Stimulated activated CD8-positive, alpha-beta memory T cell treated with anti-CD3 and anti-CD28 coated beads, Interleukin-12 subunit alpha, Interleukin-12 subunit beta, amount 100 ng/mL, for 24 hours (primary cell): ENCODE measurements at regions not wholly inside any gene's neighbourhood (a gene's known extent, or its start where the extent isn't known, plus 50 kb on each side); places are given as distances from the start of the nearest gene placed in this dataset.

Source experiments
- DNase-seq: peaks from one replicate; pipeline ENCODE4 v3.0.0-alpha.2; 2020; ENCODE audit errors: extremely low read depth

DNA sequence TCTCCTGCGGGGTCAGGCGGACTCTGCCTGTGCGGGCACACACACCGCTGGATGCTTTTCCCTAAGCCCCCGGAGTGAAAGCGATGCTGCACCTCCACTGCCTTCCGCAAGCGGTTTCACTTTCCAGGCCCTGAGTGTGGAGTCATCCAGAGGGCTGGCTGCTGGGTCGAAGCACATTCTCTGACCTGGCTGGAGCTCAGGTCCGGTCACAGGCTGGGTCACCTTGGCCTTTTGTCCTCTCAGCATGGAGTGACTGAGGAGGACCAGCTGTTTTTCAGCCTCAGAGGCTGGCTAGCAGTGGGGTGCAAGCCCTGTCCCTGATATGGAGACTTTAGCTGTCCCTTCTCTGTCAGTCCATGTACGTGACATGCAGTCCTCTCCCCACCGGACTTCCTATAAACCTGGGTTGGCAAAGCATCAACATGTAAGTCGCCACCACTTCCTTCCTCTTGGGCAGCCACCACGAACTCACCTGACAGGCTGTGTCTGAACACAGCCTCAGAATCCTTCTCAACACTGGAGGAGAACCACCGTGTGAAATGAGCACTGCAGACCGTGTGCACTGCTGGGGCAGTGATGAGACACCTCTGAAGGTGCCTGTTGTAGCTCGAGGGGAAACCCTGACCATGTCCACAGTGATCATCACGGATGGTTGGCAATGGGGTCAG lies 51.3 kb downstream of the GADD45G start:
- no peak for DNase-seq

DNA sequence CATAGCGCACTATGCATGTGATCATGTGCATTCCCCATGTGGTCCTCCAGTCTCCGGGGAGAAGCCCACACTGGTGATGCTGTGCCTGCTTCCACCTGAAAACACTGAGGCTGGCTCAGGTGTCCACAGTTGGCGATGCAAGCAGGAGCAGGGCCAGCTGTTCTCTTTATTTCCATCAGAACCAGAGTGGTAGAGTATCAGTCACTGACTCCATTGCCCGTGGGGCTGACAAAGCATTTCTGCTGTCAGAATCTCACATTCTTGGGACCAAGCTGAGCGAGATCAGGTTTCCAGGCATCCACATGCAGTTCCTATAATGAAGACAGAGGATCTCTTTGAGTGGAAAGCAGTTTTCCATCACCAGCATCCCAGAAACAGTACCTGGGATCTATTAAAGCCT lies 52.5 kb downstream of the GADD45G start:
- no peak for DNase-seq

DNA sequence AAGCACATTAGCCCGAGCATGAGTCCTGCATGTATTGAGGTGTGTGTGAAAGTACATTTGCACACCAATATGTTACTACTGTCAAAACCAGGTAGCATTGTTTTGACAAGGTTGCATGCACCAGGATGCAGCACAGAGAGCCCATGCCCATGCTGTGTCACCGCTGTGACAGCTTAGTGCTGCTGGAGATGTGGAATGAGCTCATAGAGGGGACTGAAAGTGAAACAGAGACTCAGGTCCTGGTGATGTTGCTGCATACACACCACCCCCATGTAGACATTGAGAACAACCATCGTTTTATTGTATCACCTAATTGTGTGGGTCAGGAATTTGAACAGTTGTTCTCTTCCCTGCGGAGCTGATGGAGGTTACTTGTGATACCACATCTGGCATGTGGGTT lies 53.0 kb downstream of the GADD45G start:
- no peak for DNase-seq

DNA sequence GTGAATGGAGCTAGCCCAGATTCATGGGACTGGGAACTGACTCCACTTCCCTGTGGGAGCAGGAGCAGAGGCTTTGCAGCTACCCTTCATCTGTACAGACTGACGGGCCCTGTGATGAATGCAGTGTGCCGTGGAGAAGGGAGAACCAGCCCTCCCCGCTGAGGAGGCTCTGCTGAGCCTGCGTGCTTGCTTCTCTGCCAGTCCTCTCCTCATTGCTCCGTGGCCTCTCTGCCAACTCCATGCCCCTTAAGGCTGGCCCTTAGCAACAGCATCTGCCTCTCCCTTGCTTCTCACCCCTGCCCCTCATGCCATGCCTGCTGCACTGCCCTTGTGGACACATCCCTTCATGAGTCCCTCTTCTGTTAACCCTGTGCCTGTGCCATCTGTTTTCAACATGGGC lies 53.6 kb downstream of the GADD45G start:
- no peak for DNase-seq

DNA sequence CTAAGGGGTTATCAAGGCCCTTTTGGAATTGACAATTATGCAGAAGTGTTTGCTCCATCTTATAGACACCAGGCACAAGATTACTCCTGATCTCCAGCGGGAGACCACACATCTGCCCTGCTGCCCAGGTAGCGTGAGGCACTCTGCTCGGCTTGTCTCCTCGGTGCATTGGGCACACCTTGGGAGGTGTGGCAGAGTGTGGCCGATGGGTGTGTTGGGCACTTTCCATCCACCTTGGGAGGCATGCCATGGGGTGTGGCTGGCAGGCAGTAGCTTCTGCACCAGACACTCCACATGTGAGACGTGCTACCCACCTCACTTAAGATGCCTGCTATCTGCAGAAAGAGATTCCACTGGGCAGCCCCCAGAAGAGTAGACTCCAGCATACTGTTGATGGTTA lies 54.1 kb downstream of the GADD45G start:
- DNase-seq = no peak

DNA sequence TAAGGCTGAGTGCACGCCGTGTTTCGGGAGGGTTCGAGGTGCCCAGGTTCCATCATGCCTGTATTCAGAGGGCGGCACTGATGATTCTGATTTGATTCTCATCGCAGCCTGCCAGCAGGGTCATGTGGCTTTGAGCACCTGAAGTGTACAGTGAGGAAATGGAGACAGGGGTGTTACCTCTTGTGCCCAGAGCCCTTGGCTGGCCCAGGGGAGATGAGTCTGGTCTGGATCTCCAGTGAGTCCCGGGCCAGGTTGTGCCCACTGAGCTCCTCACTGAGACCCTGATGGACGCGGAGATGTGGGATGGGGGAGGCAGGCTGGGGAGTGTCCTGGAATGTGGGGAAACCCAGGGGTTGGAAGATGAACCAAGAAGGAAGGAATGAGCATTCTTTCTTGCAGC lies 54.7 kb downstream of the GADD45G start:
- no peak for DNase-seq

DNA sequence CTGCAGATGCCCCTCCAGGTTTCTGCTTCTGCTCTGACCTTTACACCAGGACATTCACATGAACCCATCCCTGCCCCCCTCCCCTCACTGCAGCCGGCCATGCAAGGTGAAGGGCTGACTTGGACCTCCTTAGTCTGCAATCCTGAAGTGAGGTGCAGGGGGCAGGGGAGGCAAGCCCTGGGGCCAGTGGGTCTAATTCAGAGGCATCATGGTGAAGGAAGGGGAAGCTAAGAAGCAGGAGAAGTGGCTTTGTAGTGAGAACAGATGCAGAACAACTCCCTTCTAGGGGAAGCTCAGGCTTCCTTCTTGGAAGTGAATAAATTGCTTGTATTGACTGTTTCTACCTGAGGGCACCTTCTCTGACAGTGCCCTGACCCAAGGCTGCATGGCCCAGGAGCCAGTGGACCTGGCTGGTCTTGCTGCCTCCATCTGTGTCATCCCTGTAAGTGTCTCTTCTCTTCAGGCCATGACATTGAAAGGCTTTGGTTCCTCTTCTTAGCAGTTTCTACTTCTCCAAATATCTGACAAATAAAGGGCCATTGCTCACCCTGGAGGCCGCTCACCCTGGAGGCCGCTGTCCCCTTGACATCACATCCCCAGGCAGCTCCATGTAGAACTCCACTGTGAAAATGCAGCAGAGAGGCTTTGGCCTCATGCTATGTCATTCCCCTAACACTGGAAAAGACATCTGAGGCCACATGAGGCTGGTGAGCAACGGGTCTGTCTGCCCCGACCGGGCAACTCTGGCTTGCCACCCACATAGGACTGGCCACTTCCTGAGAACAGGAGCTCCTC lies 55.3 kb downstream of the GADD45G start:
- no peak for DNase-seq

DNA sequence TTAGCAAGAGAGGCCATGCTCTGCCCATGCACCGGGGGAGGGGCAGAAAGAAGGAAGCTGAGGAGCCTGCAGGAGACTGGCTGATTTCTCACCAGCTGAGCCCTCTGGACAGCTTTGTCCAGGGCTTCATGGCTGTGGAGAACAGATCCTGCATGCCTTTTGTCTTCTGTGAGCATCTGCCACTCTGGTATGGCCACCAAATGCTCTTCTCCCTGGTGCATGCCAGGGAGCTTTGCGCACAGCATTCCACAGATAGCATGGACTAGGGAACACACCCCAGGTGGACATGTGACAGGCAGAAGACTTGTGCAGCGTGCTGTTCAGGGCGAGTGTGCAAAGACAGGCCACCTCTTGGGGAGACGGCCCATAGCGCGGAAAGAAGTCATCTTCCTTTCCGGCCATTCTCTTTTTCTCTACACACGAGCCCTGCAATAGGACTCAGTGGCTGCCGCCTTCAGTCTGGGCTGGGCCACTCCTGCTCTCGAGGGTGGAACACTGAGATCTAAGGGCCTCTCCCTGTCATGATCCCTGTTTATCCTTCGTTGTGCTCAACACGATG lies 56.7 kb downstream of the GADD45G start:
- no peak for DNase-seq

DNA sequence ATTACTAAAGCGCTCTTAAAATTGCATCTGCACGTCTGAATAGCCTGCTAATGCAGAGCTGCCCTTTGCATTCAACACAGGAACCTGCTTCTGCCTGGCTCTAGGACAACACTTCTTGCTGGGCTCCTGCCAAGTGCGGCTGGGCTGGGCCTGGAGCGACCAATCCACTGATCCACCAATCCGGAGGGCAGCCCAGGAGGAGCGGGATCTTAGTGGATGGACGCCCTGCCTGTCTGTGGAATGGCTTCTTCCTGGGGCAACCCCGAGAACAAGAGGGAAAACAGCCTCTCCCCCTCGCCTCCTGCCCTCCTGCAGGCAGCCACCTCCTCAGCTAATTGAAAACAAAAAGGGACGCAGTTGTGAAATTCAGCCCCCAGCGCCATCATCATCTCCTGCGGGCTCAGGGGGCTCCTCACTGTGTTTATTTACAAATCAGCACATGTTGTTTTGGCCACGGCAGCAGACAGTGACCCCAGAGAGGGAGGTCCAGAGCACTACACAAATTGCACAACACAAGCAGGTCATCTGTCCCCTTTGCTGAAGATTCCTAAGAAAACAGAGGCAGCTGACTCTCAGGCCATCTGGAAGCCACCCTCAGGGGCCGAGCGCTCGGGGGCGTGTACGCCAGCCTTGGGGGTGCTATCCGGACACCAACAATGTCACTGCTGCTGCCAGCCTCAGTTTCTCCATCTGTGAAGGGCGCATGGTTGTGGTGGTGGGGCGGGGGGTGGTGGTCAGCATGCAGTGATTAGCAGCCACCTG lies 57.3 kb downstream of the GADD45G start:
- no peak for DNase-seq

DNA sequence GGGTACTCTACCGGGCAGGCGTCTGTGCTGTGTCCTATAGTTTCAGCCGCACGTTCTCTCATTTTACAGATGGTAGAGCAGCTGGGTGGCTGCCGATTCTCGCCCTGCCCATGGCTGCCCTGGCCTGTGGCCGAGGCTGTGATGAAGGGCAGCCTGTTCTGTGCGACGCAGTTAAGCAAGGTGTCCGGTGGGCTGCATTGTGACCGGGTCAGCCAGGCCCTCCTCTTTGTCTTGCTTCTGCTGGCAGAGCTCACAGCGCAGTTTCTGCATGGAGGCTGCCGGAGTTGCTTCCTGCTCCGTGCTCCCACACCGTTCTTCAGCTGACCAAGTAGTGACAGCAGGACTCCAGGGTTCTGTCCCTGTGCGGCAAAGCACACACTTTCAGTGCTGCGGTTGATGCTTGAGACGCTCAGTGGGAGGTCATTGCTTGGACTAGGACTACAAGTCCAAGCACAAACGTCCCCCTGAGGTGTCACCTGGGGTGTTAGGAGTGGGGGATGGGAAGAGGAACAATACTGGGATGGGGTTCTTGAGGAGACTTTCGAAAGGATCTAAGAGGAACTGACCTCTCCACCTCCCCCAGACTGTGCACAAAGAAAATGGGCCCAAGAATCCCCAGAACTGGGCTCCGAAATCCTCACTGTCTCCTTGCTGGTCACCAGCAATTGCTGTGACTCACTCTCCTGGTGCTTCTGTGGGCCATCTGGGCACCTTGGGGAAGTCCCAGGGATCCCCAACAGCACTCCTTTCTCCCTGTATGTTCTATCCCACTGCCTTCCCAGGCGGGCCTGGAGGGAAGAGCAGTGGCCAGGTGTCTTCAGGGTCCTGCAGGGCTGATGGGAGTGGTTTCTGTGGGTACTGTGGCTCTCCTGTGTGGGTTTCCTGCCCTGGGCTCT lies 58.2 kb downstream of the GADD45G start:
- DNase-seq = no peak

DNA sequence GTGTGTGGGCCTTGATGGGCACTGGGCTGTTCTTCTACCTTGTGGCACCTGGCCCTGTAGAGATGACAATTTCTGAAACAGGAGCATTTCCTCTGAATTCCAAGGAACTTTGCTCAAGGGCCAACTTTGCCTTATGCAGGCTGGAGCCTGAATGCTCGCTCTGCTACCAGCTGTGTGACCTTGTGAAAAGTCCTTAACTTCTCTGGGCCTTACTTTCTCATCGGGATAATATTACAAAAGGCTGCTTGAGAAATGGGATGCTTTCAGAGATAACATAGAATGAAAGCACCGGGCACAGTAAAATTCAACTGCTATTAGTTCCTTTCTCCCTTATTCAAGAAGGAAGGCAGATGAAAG lies 58.8 kb downstream of the GADD45G start:
- no peak for DNase-seq

DNA sequence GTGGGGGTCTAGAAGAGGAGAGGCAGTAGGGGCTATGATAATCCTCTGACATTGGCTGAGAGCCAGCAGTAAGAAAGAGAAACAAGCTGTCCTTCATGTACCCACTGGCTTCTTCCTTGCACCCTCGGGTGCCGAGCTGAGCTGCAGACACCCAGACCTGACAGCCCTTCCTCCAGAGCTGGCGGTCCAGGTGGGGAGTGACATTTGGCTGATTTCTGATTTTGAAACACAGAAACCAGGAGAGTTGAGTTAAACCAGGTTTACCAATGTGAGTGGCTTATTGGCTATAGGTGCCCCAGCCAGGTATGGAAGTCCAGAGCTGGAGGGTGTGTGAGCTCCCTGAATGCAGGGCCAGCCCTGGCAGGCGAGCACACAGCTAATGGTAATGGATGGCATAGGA lies 59.2 kb downstream of the GADD45G start:
- DNase-seq = no peak

DNA sequence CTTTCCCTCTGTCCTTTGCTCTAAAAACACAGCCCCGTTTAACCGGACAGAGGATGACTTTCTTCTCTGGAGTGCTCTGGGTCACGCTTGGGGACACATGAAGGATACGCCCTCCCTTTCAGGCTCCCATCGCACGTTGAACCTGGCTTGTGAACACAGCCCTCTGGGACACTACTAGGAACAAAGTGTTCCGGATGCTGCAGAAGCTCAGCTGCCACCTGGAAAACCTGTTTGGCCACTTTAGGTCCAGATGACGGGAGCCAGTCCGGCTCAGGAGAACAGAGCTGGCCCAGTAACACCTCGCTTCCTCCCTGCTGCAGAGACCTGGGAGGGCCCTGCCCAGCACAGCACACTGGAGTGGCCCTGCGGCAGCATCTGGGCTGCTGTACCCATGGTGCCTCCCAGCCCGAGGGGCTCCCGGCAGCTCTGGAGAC lies 60.1 kb downstream of the GADD45G start:
- DNase-seq = no peak

DNA sequence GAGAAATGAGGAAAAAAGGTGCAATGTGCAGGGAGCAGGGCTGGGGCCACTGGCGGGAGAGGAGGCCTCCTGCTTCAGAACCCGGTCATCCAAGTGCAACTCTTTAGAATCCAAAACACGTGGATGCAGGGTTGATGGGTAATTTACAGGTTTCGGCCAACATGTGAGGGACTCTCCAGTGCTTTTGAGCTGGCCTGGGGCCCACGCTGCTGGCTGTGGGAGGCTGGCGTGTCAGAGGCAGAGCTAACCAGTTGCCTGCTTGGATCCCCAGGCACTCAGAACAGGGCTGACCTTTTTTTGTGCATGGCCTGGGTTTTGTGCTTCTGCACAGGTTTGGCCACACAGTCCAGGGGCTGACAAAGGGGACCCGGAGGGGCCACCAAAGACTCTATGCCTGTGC lies 61.6 kb downstream of the GADD45G start:
- no peak for DNase-seq

DNA sequence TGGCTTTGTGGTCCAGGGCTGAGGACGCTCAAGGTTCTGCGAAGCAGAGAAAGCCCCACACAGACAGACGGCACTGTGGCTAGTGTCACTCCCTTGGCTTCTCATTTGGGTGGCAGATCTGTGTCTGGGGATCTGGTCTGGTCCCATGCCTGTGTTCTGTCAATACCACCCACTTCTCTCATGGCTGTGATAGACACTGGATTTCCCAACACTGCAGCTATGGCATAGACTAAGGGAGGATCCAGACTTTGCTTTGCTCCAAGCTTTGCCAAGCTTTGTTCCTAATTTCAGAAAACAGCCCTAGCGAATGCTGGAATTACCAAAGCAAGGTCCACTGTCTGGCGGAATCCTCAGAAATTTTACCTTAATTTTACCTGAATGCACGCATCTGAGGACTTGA lies 62.1 kb downstream of the GADD45G start:
- no peak for DNase-seq

DNA sequence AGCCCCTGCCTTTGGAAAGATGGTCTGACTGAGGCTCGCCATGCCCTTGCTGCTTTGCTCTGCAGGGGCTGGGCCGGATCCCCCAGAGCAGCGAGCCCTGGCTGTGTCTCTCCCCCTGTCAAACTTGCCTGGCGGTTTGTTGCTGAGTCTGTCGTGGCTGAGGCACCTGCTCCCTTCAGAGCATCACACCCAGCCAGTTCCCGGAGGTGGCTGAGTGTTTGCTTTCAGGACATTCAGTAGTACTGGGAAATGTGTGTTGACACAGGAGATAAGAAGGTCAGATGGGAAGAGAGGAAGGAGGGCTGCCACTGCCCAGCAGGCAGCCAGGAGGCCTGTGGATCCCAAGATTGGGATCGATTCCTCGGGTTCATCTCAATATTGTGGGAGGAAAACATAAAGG lies 62.9 kb downstream of the GADD45G start:
- DNase-seq = no peak

DNA sequence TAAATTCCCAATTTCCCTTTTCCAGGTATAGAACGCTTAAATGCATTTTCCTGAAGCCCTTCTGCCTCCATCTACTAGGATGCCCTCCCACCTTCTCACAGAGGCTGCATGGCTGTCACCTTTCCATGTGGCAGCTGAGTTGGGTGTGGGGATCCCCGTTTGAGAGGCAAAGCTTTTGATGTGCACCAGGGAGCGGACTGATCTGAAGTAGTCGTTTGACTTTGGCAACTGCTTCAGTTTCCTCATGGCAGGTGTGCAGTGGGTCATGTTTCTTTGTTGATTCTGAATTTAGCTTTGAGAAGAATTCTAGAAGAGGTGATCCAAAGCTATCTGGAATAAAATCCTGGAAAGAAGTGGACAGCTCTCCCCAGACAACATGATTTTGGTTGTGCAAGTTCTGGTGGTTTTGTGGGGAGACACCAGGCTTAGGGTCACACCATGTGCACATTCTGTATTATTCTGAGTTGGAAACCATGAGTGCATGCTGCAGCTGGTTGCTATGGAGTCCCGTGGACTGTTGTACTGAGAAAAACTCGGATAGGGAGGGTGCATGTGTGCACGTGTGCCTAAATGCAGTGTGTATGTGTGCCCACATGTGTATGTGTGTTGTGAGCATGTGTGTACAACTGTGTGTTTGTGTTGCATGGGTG lies 63.5 kb downstream of the GADD45G start:
- no peak for DNase-seq

DNA sequence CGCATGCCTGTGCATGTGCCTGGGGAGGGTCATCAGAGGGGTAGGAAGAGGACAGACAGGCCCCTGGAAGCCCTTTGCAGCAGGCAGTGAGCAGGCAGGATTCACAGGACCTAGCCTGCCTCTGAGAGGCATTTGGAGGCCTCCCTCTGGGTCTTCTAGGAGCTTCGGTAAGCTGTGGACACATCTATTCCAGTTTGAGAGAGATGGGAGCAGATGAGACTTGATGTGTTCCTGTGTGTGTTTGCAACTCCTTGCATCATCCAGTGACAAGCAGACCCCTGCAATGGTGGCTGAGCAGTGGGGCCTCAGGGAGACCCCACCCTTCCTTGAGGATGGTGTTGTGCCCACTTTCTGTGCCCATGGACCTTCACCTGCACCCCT lies 64.0 kb downstream of the GADD45G start:
- DNase-seq = no peak

DNA sequence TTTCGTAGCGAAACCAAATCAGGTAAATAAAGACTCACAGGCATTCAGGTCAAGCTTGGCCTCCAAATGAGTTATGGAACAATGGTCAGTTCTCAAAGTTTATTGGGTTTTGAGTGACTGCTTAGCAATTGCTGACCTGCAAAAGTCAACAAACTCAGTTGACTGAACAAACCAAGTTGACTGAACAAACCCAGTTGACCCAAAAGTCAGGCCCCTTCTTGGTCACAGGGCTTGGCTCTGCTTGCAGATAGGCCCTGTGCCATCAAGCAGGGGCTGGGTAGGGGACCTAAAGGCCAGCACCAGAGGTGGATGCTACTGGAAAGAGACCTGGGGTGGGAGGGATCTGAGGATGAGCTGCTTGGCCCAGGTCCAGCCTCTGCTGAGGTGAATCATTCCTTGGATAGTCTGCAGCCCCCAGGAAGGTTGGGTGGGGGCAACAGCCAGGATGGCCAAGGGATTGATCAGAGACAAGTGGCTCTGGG lies 64.6 kb downstream of the GADD45G start:
- DNase-seq = no peak

DNA sequence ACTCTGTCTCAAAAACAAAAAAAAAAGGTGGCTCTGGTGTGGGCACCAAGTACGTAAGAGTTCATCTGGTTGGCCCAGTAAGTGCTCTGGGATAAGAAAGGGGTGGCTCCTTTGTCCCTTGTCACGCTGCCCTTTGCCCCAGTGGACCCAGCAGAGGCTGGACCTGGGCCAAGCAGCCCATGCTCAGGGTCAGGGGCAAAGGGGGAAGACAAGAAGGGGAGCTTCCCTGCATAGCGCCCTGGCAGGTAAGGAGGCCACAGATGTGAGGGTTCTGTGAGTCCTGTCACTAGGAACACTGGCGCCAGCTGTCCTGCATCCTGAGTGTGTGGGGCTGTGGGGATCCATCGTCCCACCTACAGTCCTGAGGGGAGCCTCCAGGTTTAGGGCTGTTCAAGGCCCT lies 65.3 kb downstream of the GADD45G start:
- no peak for DNase-seq
